Pons (tissue), 1 donor: ENCODE measurements at regions not wholly inside any gene's neighbourhood (a gene's known extent, or its start where the extent isn't known, plus 50 kb on each side); places are given as distances from the start of the nearest gene placed in this dataset.

Experiments
- DNase-seq: peaks from one replicate; pipeline ENCODE4 v3.0.0-alpha.2; 2016; ENCODE audit warnings: low spot score

DNA sequence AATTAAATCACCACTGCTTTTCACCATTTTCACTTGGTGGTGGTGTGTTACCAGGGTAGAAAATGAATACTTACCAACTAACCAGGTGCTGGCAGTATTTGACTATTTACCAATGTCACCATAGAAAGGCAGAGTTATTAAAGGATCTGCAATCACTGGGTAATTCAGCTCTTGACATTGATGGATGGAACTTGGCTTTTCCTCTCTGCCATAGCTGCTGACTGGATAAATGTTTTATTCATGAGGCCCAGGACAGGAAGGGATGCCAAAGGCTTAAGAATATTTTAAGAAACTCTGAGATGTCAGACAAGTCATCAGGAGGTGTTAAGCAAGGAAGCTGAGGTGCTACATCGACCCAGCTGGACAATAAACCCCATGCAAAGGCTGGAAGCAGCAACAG is 495.5 kb upstream of the CFAP20DC start:
- DNase-seq: peak; percentile 67

DNA sequence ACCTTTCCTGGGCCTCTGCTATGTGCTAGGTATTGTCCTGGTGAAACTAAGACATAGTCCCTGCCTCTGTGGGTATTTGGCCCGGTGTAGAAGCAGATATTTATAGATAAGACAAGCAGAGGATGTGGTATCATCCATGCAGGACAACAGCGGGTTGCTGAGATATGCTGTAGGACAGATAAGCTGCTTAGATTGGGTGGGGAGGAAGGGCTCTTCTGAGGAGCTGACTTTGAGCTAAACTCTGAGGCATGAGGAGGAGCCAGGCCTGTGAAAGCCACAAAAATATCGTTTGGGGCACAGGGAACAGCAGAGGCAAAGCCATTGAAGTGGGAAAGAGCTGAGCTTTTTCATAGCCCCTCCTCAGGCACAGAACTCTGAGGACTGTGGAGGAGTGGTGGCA is 492.5 kb upstream of the CFAP20DC start:
- DNase-seq: no peak

GRCh38 chr3:59540696-59541095 is 490.9 kb upstream of the CFAP20DC start:
- DNase-seq: no peak

DNA sequence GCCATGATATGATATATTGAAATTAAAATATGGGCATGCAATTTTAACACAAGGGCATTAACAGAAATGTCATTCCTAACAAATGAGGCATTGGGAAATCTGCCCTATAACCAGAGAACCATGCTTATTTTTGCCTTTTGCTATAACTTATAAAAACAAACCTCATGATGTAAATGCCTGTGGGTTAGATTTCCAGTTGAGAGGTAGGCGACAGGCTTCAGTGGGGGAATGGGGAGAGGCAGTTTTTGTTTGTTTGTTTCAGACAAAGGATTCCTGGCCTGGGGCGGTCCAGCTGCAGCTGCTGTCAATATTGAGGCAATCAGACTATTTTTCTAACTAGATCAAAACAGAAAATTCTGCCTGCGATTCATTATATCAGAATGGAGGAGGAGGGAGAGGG is 490.4 kb upstream of the CFAP20DC start:
- DNase-seq: no peak

DNA sequence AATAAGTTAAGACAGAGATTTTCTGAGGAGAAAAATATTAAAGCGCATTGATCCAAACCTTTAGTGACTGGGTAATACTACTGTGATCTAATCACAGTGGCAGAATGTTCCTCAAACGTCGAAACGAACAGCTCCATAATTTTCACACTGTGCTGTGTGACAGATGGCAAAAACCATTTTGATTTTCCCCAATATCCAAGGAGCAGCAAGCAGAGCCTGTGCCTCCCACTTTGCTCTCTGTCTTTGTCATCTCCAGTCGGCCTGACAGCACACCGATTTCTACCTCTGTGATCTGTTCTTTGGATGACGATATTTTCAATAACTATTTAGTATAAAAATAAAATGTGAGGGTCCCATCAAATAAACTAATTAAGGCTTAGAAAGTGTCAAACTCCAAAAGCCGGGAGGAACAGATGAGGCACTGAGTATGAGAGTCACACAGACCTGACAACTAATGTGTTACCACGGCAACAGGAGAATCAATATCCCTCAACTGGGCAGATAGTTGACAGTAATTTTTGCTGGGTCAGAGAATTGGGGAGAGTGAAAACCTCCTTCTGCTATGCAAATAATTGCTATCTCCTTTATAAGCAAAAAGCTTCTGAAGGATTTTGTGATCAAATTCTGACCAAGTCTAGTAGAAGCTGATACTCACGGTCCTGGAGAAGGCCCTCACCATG is 489.1 kb upstream of the CFAP20DC start:
- DNase-seq: no peak

GRCh38 chr3:59535791-59536221 is 486.0 kb upstream of the CFAP20DC start:
- DNase-seq: no peak

DNA sequence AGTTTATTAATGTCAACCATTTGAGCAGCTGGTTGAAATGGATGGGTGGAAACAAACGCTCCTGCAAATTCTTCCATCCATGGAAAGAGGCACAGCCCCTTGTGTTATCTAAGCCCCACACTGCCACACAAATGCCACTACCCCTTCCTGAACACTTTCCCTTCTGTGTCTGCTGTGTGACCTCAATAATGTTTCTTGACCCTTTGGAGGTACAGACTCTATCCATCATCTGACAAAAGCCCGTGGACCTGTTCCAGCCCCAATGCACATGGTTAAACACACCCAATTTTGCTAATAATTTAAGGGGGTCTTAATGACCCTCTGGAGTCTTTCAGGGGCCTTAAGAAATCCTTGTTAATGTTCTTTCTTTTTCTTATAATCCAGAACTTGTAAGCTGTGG is 482.2 kb upstream of the CFAP20DC start:
- DNase-seq: no peak

DNA sequence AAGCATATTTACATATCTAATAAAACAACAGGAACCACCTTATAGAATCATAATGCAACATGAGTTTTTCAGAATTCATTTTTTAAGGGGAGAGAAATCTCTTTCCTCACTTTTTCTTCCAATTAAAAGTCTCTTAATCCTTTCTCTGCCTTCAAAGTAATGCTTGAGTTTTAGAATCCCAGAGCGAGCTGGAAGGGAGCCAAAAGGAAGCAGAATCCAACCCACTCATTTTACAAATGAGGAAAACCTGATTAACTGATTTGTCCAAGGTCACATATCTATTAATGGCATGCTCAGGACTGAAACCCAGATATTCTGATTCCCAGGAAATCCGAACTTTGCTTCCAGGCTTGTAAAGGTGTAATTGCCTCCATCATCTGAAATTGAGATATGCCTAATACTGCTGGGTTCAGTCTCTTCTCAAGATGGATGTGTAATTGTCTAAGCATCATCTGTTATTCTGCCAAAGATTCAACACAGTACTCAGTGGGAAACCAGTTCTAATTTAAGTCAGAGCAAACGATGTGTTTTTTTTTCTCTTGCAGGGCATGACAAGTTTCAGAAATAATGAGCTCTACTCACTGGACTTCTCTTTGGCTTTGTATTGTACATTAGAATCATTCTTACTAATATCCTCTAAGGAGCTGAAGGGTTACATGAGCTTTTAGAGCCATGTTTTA is 481.4 kb upstream of the CFAP20DC start:
- DNase-seq: no peak

- DNase-seq: no peak
Observed at GRCh38 chr3:59528251-59528650, 478.4 kb upstream of the CFAP20DC start.

- DNase-seq: no peak
Observed at GRCh38 chr3:59527493-59527892, 477.7 kb upstream of the CFAP20DC start.

DNA sequence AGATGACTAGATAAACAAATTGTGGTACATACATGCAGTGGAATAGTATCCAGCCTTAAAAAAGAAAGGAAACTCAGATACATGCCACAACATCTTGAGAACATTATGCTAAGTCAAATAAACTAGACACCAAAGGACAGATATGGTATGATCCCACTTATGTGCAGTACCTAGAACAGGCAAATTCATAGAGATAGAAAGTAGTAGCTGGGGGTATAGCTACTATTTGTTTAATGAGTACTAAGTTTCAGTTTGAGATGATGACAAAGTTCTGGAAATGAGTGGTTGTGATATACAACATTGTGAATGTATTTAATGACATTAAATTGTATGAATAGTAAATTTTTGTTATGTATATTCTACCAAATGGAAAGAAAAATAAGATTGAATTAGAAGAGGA is 477.2 kb upstream of the CFAP20DC start:
- DNase-seq: no peak

DNA sequence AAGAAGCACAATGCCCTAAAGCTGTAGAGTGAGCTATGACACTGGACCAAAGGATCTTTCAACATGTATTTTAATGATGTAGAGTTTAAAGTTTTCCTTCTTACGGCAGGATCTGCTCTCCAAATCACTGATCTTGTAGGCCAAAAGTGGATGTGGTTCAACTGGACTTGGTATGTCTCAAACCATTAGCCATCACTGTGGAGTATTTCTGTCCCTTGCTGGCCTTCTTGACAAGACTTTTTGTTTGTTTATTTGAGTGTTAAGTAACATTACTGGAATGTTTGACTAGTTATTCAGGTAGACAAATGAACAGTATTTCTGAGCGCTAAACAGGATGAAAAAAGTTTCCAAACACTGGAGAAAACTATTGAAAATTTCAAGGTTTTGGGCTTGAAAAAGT is 472.7 kb upstream of the CFAP20DC start:
- DNase-seq: no peak

DNA sequence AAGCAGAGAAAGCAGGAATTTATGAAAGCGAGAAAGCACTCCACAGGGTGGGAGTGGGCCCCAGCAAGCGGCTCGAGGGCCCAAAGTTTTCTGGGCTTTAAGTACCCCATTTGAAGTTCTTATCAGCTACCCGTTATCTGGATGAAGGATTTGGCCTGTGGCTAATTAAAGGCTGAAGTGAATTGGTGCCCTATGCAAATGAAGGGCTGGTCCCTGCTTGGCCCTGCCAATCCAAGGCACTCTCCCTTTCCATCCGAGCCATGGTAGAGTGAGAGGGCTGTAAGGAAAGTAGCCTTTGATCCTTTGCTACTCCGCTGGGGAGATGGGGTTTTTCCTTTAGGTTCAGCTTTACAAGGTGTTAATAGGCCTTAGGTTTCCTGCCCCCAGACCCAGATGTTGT is 469.3 kb upstream of the CFAP20DC start:
- no peak for DNase-seq

GRCh38 chr3:59518283-59519055 is 468.6 kb upstream of the CFAP20DC start:
- no peak for DNase-seq

DNA sequence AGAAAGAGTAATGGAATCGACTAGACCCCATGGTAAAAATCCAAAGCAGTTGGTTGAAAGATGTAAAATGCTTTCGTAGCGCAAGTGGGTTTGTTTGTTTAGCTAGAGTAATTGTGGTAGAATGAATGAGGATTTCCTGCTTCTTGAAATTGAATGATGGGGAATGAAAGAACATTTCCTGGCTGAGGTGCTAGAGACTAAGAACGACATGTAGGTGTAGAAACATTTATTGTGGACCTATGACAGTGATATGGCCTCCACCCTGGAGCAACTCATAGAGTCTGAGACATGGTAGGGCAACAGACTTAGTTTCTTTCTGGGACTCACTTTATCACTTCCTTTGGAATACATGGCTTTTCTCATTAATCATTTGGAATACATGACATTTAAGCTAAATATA is 467.6 kb upstream of the CFAP20DC start:
- no peak for DNase-seq

- peak; percentile 62 for DNase-seq
Observed at GRCh38 chr3:59515966-59516365, 466.1 kb upstream of the CFAP20DC start.

DNA sequence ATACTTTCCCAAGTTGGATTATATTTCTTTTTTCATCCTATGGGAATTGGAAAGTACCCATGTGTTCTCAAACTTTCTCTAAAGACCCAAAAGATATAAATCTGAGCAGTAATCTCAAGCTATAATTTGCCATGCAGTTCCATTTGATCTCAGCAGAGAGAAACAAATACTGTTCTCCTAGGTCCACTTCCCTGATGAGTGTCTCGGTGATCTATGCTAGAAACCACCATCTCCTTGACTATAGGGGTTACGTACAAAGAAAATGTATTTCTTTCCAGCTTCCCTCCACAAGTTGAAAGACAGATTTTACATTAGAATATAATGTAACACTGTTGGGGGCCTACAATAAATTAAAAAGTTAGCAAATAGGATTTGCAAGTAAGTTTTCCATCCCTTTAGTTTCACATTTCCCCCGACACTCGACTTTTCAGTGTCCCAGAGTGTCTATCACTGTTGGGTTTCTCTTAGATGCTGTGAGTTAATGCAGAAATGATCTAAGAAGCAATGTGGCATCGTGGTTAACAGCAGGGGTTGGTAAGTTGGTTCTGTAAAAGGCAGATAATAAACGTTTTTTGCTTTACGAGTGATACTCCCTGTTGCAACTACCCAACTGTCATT is 465.1 kb upstream of the CFAP20DC start:
- peak; percentile 8 for DNase-seq

GRCh38 chr3:59513570-59513969 is 463.7 kb upstream of the CFAP20DC start:
- no peak for DNase-seq

- DNase-seq: no peak
Observed at GRCh38 chr3:59512066-59512465, 462.2 kb upstream of the CFAP20DC start.

DNA sequence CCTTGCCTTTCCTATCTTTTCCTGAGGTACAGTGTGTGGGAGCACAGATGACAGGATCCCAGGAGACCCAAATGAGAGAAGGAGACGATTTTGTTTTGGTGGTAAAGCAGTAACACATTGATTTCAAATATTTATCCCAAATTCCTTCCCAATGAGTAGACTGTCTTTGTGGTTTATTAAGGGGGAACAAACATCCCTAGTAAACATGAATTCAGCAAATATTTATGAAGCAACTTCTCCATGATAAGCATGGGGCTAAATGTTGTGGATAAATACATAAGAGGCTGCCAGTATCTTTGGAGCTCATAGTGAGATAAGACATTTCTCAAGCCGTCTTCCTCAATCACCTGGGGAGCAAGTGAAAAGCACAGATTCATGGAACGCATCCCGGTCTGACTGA is 460.8 kb upstream of the CFAP20DC start:
- no peak for DNase-seq

DNA sequence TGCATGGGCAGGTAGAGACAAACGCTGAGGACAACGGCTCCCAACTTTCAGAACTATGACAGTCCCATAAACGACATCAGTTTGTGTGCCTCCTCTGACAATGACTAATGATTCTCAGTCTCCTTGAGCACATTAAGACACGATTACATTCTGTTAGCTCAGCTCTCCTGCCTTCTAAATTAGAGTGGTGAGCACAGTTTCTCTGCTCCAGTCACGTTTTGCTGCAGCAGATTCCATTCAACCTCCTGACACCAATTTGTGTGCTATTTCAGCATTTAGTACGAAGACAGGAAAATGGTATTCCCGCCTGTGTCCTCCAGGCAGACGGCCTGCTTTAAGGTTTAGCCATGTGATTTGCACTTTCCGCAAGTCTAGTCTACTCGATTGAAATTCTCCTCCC is 458.4 kb upstream of the CFAP20DC start:
- DNase-seq: no peak

DNA sequence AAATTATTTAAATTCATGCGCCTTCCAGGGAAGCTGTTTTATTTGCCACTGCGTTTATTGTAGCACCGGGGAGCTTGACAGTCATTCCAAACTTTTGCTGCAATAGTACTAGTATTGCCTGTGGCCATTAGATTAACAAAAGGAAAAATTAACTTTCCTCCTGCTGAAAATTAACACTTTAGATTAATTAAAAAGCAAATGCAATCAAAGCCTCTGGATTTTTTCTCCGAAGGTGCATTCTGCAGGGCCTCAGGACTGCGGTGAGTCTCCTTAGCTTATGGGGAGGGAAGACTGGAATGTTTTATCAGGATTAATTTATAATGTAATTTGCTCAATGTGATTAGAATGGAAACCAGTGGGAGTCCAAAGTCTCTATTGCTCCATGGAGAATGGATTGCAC is 456.4 kb upstream of the CFAP20DC start:
- DNase-seq: no peak

GRCh38 chr3:59503441-59503840 is 453.6 kb upstream of the CFAP20DC start:
- DNase-seq: no peak
